Caco-2 (cell line): ENCODE measurements at regions not wholly inside any gene's neighbourhood (a gene's known extent, or its start where the extent isn't known, plus 50 kb on each side); places are given as distances from the start of the nearest gene placed in this dataset.

Experiments used
- BruUV-seq: library from RNA; stranded (reverse); fragments of 400-500 nt; replicated peaks from 2 replicates; lab custom pipeline; 2021; lab: Mats Ljungman, UMichigan
- CTCF ChIA-PET: fragments of 300-600 bp; sonication (Branson Sonifier 250); formaldehyde crosslinking; loops from one replicate; lab custom pipeline; 2022; ENCODE audit warnings: antibody characterized with exemption; lab: Charles Lee
- POLR2A ChIA-PET: fragments of 300-600 bp; sonication (Branson Sonifier 250); formaldehyde crosslinking; loops from one replicate; lab custom pipeline; 2022; ENCODE audit warnings: antibody characterized with exemption; lab: Charles Lee
- DNase-seq, 2 experiments: peaks; one replicate each; pipeline versions ENCODE4 v3.0.0 to v3.0.0-alpha.2; 2020 to 2022
- H3K27me3 ChIP-seq: replicated peaks from 2 replicates; pipeline ENCODE4 v1.6.0; 2011; ENCODE audit warnings: low read length; ENCODE audit not compliant: control insufficient read depth, insufficient read depth
- H3K36me3 ChIP-seq: 2 replicates; pipeline ENCODE4 v1.5.1; 2011; ENCODE audit warnings: low read length; ENCODE audit not compliant: control insufficient read depth, insufficient read depth
- H3K4me1 ChIP-seq: fragments of 250-450 bp; sonication (Bioruptor Pico); 2 replicates; pipeline ENCODE4 v1.5.1; 2020; ENCODE audit warnings: mild to moderate bottlenecking
- H3K4me3 ChIP-seq: 2 replicates; pipeline ENCODE4 v1.5.1; 2011; ENCODE audit warnings: low read depth, mild to moderate bottlenecking, control low read depth, low read length
- H3K9me3 ChIP-seq: fragments of 250-450 bp; sonication (Bioruptor Pico); 2 replicates; pipeline ENCODE4 v1.5.1; 2020; ENCODE audit warnings: mild to moderate bottlenecking, moderate library complexity
- H3K27ac Mint-ChIP-seq: one replicate; pipeline ENCODE4 v1.8.0; 2022; ENCODE audit warnings: mixed read lengths; ENCODE audit not compliant: unreplicated experiment
- H3K27me3 Mint-ChIP-seq: one replicate; pipeline ENCODE4 v1.8.0; 2022; ENCODE audit warnings: mixed read lengths; ENCODE audit not compliant: insufficient read depth, unreplicated experiment
- H3K36me3 Mint-ChIP-seq: one replicate; pipeline ENCODE4 v1.8.0; 2022; ENCODE audit warnings: mild to moderate bottlenecking, mixed read lengths; ENCODE audit not compliant: insufficient read depth, unreplicated experiment
- H3K4me1 Mint-ChIP-seq: one replicate; pipeline ENCODE4 v1.8.0; 2022; ENCODE audit warnings: low read depth, mixed read lengths; ENCODE audit not compliant: unreplicated experiment
- H3K4me3 Mint-ChIP-seq: one replicate; pipeline ENCODE4 v1.8.0; 2022; ENCODE audit warnings: mild to moderate bottlenecking, moderate library complexity, mixed read lengths; ENCODE audit not compliant: unreplicated experiment
- H3K9me3 Mint-ChIP-seq: one replicate; pipeline ENCODE4 v1.8.0; 2022; ENCODE audit warnings: mixed read lengths; ENCODE audit not compliant: unreplicated experiment
- intact Hi-C: fragments of 100-400 bp; cut with micrococcal nuclease; formaldehyde crosslinking; loops from one replicate; pipeline ENCODE4 v1.10.0; 2022; ENCODE audit not compliant: unreplicated experiment
- TF ChIP-seq, protein P1 (sequence below), 2 experiments: fragments of 200-600 bp in 1 of 2; IDR thresholded peaks; 1 replicate in 1 of 2; 2 replicates in 1 of 2; pipeline versions ENCODE4 v1.5.1 to v1.8.0; 2011 to 2022; ENCODE audit warnings: antibody characterized with exemption in 1 of 2, control low read depth in 1 of 2, inconsistent platforms in 1 of 2, low read depth in 1 of 2, low read length in 1 of 2, mild to moderate bottlenecking in 1 of 2, moderate library complexity in 1 of 2; ENCODE audit not compliant: insufficient read depth in 1 of 2, severe bottlenecking in 1 of 2, unreplicated experiment in 1 of 2

DNA sequence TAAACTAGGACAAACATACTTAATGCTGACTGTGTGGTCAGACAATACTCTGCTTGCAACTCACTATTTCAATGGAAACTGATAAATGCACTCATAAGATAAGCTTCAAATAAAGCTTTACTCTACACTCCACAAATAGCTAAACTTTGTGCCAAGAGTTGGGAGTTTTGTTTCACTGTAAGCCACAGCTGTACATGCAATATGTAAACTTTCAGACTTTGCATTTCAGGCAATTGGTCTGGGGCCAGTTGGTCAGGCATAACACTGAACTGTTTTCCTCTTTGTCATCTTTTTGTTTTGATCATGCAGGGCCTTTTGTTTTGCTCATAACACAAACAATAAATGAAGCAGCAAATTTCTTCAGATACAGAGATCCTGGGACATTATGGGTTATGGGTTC is 426.2 kb downstream of the IPO8 start:
- intact Hi-C loops, result no loop called here
- ChIA-PET CTCF (no interaction called here), POLR2A (interaction anchor here (0.6 kb wide), 1 partner anchor 66 kb away, joined by 4 read pairs; no protein-coding TSS in a partner anchor)
- Histone ChIP-seq H3K9me3 (peaks cover 21% of the 10 kb centered on the region), H3K27me3 (no peaks in the 10 kb centered on the region), H3K36me3 (no peaks in the 10 kb centered on the region), H3K4me1 (no peaks in the 10 kb centered on the region), H3K4me3 (no peak overlapping the region)
- Mint-ChIP-seq H3K4me3 (no peak overlapping the region), H3K27me3 (no peaks in the 10 kb centered on the region), H3K27ac (no peak overlapping the region), H3K9me3 (peaks cover 29% of the 10 kb centered on the region), H3K4me1 (no peaks in the 10 kb centered on the region), H3K36me3 (no peaks in the 10 kb centered on the region)
- DNase-seq, result no peak
- no TSS peak for BruUV-seq
- TF ChIP-seq, protein P1, sequence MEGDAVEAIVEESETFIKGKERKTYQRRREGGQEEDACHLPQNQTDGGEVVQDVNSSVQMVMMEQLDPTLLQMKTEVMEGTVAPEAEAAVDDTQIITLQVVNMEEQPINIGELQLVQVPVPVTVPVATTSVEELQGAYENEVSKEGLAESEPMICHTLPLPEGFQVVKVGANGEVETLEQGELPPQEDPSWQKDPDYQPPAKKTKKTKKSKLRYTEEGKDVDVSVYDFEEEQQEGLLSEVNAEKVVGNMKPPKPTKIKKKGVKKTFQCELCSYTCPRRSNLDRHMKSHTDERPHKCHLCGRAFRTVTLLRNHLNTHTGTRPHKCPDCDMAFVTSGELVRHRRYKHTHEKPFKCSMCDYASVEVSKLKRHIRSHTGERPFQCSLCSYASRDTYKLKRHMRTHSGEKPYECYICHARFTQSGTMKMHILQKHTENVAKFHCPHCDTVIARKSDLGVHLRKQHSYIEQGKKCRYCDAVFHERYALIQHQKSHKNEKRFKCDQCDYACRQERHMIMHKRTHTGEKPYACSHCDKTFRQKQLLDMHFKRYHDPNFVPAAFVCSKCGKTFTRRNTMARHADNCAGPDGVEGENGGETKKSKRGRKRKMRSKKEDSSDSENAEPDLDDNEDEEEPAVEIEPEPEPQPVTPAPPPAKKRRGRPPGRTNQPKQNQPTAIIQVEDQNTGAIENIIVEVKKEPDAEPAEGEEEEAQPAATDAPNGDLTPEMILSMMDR (IDR thresholded peaks at IDR 0.05; ENCODE audit: insufficient read depth in 1 of 2, low read depth in 1 of 2, low read length in 1 of 2, severe bottlenecking in 1 of 2, unreplicated experiment in 1 of 2), result no peak

DNA sequence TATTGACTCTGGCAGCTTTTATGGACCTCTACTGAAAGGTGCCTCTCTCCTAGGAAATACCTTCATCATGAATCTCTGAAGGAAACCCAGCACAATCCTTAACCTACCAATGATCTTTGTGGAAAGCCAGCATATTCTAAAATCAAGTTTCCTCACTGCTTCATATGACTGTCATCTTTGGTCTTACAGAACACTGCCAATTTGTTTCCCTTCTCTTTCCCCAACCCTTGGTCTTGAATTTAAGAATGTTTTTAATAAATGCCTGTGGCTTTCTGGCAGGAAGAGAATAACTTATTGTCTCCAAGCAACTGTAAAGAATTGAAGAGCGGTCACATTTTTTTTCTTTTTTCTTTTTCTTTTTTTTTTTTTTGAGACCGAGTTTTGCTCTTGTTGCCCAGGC is 427.6 kb downstream of the IPO8 start:
- Mint-ChIP-seq H3K36me3 (no peaks in the 10 kb centered on the region), H3K27me3 (no peaks in the 10 kb centered on the region), H3K9me3 (peaks cover 14% of the 10 kb centered on the region), H3K4me1 (no peaks in the 10 kb centered on the region), H3K4me3 (no peak overlapping the region), H3K27ac (no peak overlapping the region)
- H3K9me3 ChIP-seq, result peaks cover 12% of the 10 kb centered on the region
- intact Hi-C loops, result no loop called here
- no peak for DNase-seq
- ChIA-PET CTCF (no interaction called here), POLR2A (no interaction called here)
- BruUV-seq, result no TSS peak
- TF ChIP-seq, protein P1 (IDR thresholded peaks at IDR 0.05; ENCODE audit: insufficient read depth in 1 of 2, low read depth in 1 of 2, low read length in 1 of 2, severe bottlenecking in 1 of 2, unreplicated experiment in 1 of 2), result no peak
- no peaks in the 10 kb centered on the region for H3K36me3 ChIP-seq
- H3K4me3 ChIP-seq, result no peak overlapping the region
- no peaks in the 10 kb centered on the region for H3K27me3 ChIP-seq
- H3K4me1 ChIP-seq, result no peaks in the 10 kb centered on the region

DNA sequence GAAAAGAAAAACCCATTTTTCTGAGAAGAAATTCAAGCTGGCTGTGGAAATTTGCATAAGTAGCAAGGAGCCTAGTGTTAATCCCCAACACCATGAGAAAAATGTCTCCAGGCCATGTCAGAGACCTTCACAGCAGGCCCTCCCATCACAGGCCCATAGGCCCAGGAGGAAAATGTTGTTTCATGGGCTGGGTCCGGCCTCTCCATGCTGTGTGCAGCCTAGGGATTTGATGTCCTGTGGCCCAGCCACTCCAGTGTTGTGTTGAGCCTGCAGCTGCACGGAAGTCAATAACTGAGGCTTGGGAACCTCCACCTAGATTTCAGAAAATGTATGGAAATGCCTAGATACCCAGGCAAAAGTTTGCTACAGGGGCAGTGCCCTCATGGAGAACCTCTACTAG is 432.2 kb downstream of the IPO8 start:
- intact Hi-C loops, result no loop called here
- Histone ChIP-seq H3K27me3 (no peaks in the 10 kb centered on the region), H3K36me3 (no peaks in the 10 kb centered on the region), H3K4me3 (no peak overlapping the region), H3K9me3 (no peaks in the 10 kb centered on the region), H3K4me1 (no peaks in the 10 kb centered on the region)
- Mint-ChIP-seq H3K36me3 (no peaks in the 10 kb centered on the region), H3K27me3 (no peaks in the 10 kb centered on the region), H3K4me1 (no peaks in the 10 kb centered on the region), H3K27ac (no peak overlapping the region), H3K4me3 (no peak overlapping the region), H3K9me3 (peaks cover 19% of the 10 kb centered on the region)
- ChIA-PET CTCF (no interaction called here), POLR2A (no interaction called here)
- no TSS peak for BruUV-seq
- DNase-seq, result no peak
- TF ChIP-seq, protein P1 (IDR thresholded peaks at IDR 0.05; ENCODE audit: insufficient read depth in 1 of 2, low read depth in 1 of 2, low read length in 1 of 2, severe bottlenecking in 1 of 2, unreplicated experiment in 1 of 2), result no peak
